ENCODE measurements at regions not wholly inside any gene's neighbourhood (a gene's known extent, or its start where the extent isn't known, plus 50 kb on each side); places are given as distances from the start of the nearest gene placed in this dataset.

DNA sequence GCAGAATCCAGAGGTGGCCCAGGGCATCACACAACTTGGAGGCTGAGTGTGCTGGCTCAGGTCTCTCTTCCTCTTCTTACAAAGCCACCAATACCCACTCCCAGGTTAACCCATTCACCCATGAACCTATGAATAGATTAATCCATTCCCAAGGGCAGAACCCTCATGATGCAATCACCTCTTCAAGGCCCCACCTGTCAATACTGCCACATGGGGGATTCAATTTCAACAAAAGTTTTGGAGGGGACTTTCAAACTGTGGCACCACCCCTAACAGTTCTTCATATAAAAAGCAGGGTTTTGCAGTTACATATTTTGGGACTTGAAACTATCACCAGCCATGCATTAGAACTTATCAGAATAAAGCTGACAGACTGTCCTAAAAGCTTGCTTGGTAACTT is 193.6 kb upstream of the RNF32 start:
- Mint-ChIP-seq H3K4me3 (no peak overlapping the region), H3K27me3 (peaks cover 1% of the 10 kb centered on the region), H3K4me1 (no peaks in the 10 kb centered on the region), H3K27ac (no peak overlapping the region), H3K36me3 (no peaks in the 10 kb centered on the region), H3K9me3 (no peaks in the 10 kb centered on the region)
- no peak for DNase-seq
- CTCF ChIA-PET = no interaction called here

- H3K27me3 Mint-ChIP-seq = no peaks in the 10 kb centered on the region
- H3K27ac Mint-ChIP-seq = no peak overlapping the region
- CTCF ChIA-PET = no interaction called here
- H3K36me3 Mint-ChIP-seq = no peaks in the 10 kb centered on the region
- no peaks in the 10 kb centered on the region for H3K4me1 Mint-ChIP-seq
- H3K4me3 Mint-ChIP-seq = no peak overlapping the region
- no peak for DNase-seq
- no peaks in the 10 kb centered on the region for H3K9me3 Mint-ChIP-seq
Observed at GRCh38 chr7:156445997-156446761, 194.4 kb upstream of the RNF32 start.

DNA sequence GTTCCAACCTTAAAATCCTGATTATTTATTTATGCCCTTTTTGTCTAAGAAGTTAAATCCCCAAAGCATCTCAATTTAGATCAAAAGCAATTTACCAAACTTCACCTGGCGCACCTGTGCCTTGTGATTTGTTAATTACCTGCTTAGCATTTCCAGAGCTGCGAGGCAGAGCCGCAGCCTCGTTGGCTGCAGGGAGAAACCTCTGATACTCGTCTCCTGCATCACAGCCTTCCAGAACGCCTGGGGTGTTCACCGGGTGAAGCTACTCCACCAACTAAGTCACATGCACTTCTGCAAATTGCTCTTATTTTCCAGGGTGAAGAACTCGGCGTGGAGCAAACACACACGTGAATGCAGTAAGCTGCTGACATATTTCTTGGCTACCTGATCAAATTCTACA is 198.1 kb upstream of the RNF32 start:
- Mint-ChIP-seq H3K9me3 (no peaks in the 10 kb centered on the region), H3K27ac (no peak overlapping the region), H3K4me3 (no peak overlapping the region), H3K36me3 (no peaks in the 10 kb centered on the region), H3K27me3 (peaks cover 6% of the 10 kb centered on the region), H3K4me1 (no peaks in the 10 kb centered on the region)
- no peak for DNase-seq
- CTCF ChIA-PET = no interaction called here

GRCh38 chr7:156440456-156440855 is 200.1 kb upstream of the RNF32 start:
- H3K4me3 Mint-ChIP-seq = no peak overlapping the region
- no peak overlapping the region for H3K27ac Mint-ChIP-seq
- CTCF ChIA-PET = no interaction called here
- no peaks in the 10 kb centered on the region for H3K4me1 Mint-ChIP-seq
- no peaks in the 10 kb centered on the region for H3K9me3 Mint-ChIP-seq
- no peak for DNase-seq
- no peaks in the 10 kb centered on the region for H3K36me3 Mint-ChIP-seq
- H3K27me3 Mint-ChIP-seq = peaks cover 6% of the 10 kb centered on the region

DNA sequence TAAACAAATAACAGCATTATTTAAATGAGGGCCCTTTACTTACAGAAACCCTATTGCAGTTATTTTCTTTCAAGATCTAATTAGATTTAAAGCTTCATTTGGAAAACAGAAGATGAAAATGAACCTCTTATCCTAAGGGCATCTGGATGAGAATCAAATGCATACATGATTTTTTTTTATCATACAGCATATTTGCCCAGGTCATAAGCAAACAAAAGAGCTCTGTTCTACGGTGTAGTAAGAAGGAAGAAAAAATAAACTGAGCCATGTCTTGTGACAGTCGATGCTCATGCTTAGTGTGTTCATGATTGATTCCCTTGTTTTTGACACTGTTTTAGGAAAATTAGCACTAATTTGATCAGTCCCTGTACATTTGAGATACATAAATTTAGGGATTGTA is 202.6 kb upstream of the RNF32 start:
- Mint-ChIP-seq H3K36me3 (no peaks in the 10 kb centered on the region), H3K27ac (no peak overlapping the region), H3K4me3 (no peak overlapping the region), H3K4me1 (no peaks in the 10 kb centered on the region), H3K27me3 (peaks cover 9% of the 10 kb centered on the region), H3K9me3 (no peaks in the 10 kb centered on the region)
- CTCF ChIA-PET = no interaction called here
- no peak for DNase-seq

DNA sequence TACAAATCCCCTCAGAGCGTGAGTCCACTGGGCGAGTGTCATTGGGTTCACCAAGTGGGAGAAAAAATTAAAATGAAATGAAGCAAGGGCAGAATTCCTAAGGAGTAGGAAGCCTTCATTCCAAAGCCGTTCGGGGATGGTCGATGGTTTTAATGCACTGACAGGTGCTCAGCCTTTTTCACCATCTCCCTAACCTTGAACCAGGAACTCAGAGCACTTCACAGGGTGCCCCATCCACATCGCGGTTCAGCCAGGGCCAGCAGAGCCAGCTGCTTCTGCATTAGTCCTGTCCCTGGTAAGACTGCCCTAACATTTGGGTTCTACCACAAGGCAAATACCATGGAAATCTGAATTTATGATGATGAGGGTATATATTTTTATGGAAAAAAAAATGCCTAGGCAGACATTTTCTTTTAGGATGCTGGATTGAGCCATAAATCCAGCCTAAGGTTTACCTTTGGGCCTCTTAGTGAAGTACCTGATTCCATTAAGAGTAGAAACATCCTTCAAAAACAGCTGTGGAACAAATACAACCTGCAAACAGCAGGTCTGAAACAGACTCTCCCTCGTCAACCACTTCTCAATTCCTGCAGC is 203.5 kb upstream of the RNF32 start:
- H3K36me3 Mint-ChIP-seq = no peaks in the 10 kb centered on the region
- no peak overlapping the region for H3K27ac Mint-ChIP-seq
- H3K4me3 Mint-ChIP-seq = no peak overlapping the region
- DNase-seq = no peak
- H3K9me3 Mint-ChIP-seq = no peaks in the 10 kb centered on the region
- no peaks in the 10 kb centered on the region for H3K4me1 Mint-ChIP-seq
- CTCF ChIA-PET = no interaction called here
- H3K27me3 Mint-ChIP-seq = peaks cover 15% of the 10 kb centered on the region

GRCh38 chr7:156435486-156436231 is 204.9 kb upstream of the RNF32 start:
- H3K9me3 Mint-ChIP-seq = no peaks in the 10 kb centered on the region
- no peak overlapping the region for H3K4me3 Mint-ChIP-seq
- CTCF ChIA-PET = no interaction called here
- DNase-seq = no peak
- H3K36me3 Mint-ChIP-seq = no peaks in the 10 kb centered on the region
- peaks cover 14% of the 10 kb centered on the region for H3K27me3 Mint-ChIP-seq
- H3K27ac Mint-ChIP-seq = no peak overlapping the region
- H3K4me1 Mint-ChIP-seq = no peaks in the 10 kb centered on the region

- H3K9me3 Mint-ChIP-seq = no peaks in the 10 kb centered on the region
- H3K27me3 Mint-ChIP-seq = peaks cover 11% of the 10 kb centered on the region
- no peaks in the 10 kb centered on the region for H3K4me1 Mint-ChIP-seq
- H3K36me3 Mint-ChIP-seq = no peaks in the 10 kb centered on the region
- H3K27ac Mint-ChIP-seq = no peak overlapping the region
- H3K4me3 Mint-ChIP-seq = no peak overlapping the region
- CTCF ChIA-PET = no interaction called here
- no peak for DNase-seq
Observed at GRCh38 chr7:156434706-156435105, 205.9 kb upstream of the RNF32 start.

GRCh38 chr7:156432018-156432417 is 208.6 kb upstream of the RNF32 start:
- DNase-seq = no peak
- Mint-ChIP-seq H3K4me1 (no peaks in the 10 kb centered on the region), H3K9me3 (no peaks in the 10 kb centered on the region), H3K27ac (no peak overlapping the region), H3K36me3 (no peaks in the 10 kb centered on the region), H3K4me3 (no peak overlapping the region), H3K27me3 (peaks cover 11% of the 10 kb centered on the region)
- CTCF ChIA-PET = no interaction called here

GRCh38 chr7:156430109-156430508 is 210.5 kb upstream of the RNF32 start:
- no peaks in the 10 kb centered on the region for H3K9me3 Mint-ChIP-seq
- H3K36me3 Mint-ChIP-seq = no peaks in the 10 kb centered on the region
- DNase-seq = no peak
- H3K27ac Mint-ChIP-seq = no peak overlapping the region
- no peak overlapping the region for H3K4me3 Mint-ChIP-seq
- no peaks in the 10 kb centered on the region for H3K4me1 Mint-ChIP-seq
- CTCF ChIA-PET = no interaction called here
- peaks cover 11% of the 10 kb centered on the region for H3K27me3 Mint-ChIP-seq

DNA sequence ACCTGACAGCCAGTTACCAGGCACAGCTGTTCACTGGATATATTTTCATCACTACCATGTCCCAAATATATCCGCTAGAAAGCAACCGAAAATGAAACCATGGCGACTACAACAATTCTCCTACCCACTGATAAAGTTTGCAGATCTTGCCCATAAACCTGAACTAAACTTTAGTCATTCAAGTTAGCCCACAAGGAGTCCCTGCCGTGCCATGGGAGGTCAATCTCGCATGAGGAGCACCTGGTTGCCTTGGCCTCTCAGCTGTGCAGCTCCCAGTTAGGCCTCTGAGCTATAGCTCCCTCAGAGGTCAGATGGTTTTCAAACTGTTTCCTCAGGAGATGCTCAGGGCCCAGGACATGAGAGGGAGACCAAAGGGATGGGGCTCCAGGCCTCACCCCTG is 211.1 kb upstream of the RNF32 start:
- Mint-ChIP-seq H3K36me3 (no peaks in the 10 kb centered on the region), H3K9me3 (no peaks in the 10 kb centered on the region), H3K27me3 (peaks cover 9% of the 10 kb centered on the region), H3K4me1 (no peaks in the 10 kb centered on the region), H3K27ac (no peak overlapping the region), H3K4me3 (no peak overlapping the region)
- no peak for DNase-seq
- CTCF ChIA-PET = no interaction called here

- Mint-ChIP-seq H3K36me3 (no peaks in the 10 kb centered on the region), H3K9me3 (no peaks in the 10 kb centered on the region), H3K27ac (no peak overlapping the region), H3K4me3 (no peak overlapping the region), H3K27me3 (no peaks in the 10 kb centered on the region), H3K4me1 (no peaks in the 10 kb centered on the region)
- no peak for DNase-seq
- CTCF ChIA-PET = no interaction called here
Observed at GRCh38 chr7:156423876-156424275, 216.7 kb upstream of the RNF32 start.

DNA sequence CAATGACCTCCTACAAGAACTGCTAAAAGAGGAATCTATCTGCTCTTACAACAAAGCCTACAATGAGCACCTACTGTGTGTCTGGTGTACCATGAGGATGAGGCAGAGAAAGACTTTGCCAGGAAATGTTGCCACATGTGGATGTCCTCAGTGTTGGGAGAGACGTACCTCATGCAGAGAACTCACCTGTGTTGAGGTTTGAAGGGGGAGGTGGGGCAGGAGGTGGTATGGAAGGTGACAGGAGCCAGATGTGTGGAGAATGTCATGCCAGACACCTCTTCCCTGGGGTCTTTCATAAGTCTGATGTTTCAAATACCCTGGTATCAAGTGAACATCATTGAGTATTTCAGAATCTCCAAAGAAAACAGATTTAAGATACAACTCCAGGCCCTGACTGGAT is 220.1 kb upstream of the RNF32 start:
- Mint-ChIP-seq H3K4me3 (no peak overlapping the region), H3K36me3 (no peaks in the 10 kb centered on the region), H3K9me3 (no peaks in the 10 kb centered on the region), H3K27me3 (no peaks in the 10 kb centered on the region), H3K4me1 (no peaks in the 10 kb centered on the region), H3K27ac (no peak overlapping the region)
- CTCF ChIA-PET = no interaction called here
- no peak for DNase-seq

DNA sequence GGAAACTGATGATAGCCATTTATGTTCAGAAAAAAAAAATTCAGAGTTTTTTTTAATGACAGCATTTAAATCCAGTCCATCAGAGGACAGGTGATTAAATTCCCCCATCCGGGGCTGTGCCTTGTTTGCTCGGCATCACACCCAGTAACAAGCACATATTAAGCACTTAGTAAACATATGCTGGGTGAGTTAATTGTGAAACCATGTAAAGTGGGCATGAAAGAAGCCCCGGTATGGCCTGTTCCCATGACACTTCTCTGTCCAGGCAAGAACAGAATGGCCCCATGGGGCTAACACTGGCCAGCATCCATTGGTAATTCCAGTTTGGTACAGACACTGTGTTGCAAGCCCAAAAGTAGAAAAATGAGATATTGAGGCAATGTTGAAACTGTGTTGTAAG is 220.8 kb upstream of the RNF32 start:
- Mint-ChIP-seq H3K27ac (no peak overlapping the region), H3K4me3 (no peak overlapping the region), H3K27me3 (no peaks in the 10 kb centered on the region), H3K9me3 (no peaks in the 10 kb centered on the region), H3K4me1 (no peaks in the 10 kb centered on the region), H3K36me3 (no peaks in the 10 kb centered on the region)
- CTCF ChIA-PET = no interaction called here
- DNase-seq = no peak

DNA sequence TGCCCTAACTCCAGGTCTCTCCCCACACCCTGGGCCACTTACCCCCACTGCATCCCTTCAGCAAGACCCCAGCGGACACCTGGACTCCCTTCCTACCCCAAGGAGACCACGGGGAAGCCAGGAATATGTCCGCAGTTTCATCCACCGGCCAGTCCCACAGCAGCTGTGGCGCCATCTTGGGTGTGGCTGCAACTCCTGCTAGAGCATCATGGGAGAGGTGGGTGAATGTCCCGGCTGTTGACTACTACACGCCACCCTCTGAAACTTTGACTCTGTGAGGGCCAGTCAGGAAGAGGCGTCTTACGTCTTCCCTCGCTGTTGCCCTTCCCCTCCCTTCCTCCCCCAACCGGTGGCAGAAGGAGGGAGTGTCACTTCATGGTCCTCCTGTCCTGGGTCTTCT is 238.3 kb upstream of the RNF32 start:
- H3K27ac Mint-ChIP-seq = no peak overlapping the region
- peaks cover 3% of the 10 kb centered on the region for H3K27me3 Mint-ChIP-seq

More for the DNA sequence above, 238.3 kb upstream of the RNF32 start:
- H3K36me3 Mint-ChIP-seq = no peaks in the 10 kb centered on the region
- H3K9me3 Mint-ChIP-seq = no peaks in the 10 kb centered on the region
- CTCF ChIA-PET = no interaction called here
- no peaks in the 10 kb centered on the region for H3K4me1 Mint-ChIP-seq
- H3K4me3 Mint-ChIP-seq = no peak overlapping the region
- DNase-seq = no peak

Measured in activated naive CD4-positive, alpha-beta T cell treated with anti-CD3 and anti-CD28 coated beads, Interleukin-2, amount 10 ng/mL, durations not matched to agents 7 days and 5 days (primary cell).